GM18499 (cell line): ENCODE measurements at regions not wholly inside any gene's neighbourhood (a gene's known extent, or its start where the extent isn't known, plus 50 kb on each side); places are given as distances from the start of the nearest gene placed in this dataset.
"Not testable (repeated sequence)": the region's sequence is repeated elsewhere in the genome, so short reads cannot be mapped to it uniquely, and the experiment has no call there.

Experiments used
- ATAC-seq: cut with Tn5 transposase; IDR thresholded peaks from one replicate; pipeline ENCODE4 v1.9.1; 2021; ENCODE audit warnings: moderate number of reproducible peaks; ENCODE audit not compliant: insufficient read depth, unreplicated experiment

GRCh38 chr2:113551637-113552318 lies 53.3 kb downstream of the FOXD4L1 start:
- ATAC-seq: peak; percentile 52

GRCh38 chr2:113559820-113560219 lies 61.4 kb downstream of the FOXD4L1 start:
- ATAC-seq: not testable (repeated sequence)

GRCh38 chr2:113562662-113563061 lies 64.2 kb downstream of the FOXD4L1 start:
- ATAC-seq: peak; percentile 52

- not testable (repeated sequence) for ATAC-seq
Observed at GRCh38 chr2:113566674-113567480, 60.2 kb upstream of the RABL2A start.

GRCh38 chr2:113567481-113567849 lies 59.6 kb upstream of the RABL2A start:
- ATAC-seq: not testable (repeated sequence)

GRCh38 chr2:113568231-113568630 lies 58.8 kb upstream of the RABL2A start:
- ATAC-seq: not testable (repeated sequence)

- ATAC-seq: not testable (repeated sequence)
Observed at GRCh38 chr2:113570082-113570481, 57.0 kb upstream of the RABL2A start.

- not testable (repeated sequence) for ATAC-seq
Observed at GRCh38 chr2:113570509-113571009, 56.5 kb upstream of the RABL2A start.

- ATAC-seq: not testable (repeated sequence)
Observed at GRCh38 chr2:113571482-113572068, 55.5 kb upstream of the RABL2A start.

- ATAC-seq: not testable (repeated sequence)
Observed at GRCh38 chr2:113575721-113576120, 51.3 kb upstream of the RABL2A start.

- not testable (repeated sequence) for ATAC-seq
Observed at GRCh38 chr2:113576353-113576752, 50.7 kb upstream of the RABL2A start.
